ENCODE measurements at regions not wholly inside any gene's neighbourhood (a gene's known extent, or its start where the extent isn't known, plus 50 kb on each side); places are given as distances from the start of the nearest gene placed in this dataset.

- no peak for DNase-seq (ENCODE audit: low read depth)
- TF ChIP-seq CTCF (IDR thresholded peaks at IDR 0.05; ENCODE audit: low read depth, low read length, missing control alignments) = no peak
- no peak overlapping the region for H3K4me3 ChIP-seq (ENCODE audit: low read depth, low read length)
Measured at GRCh38 chr4:10960389-10960788, 275.8 kb upstream of the CLNK start.

- no peak for TF ChIP-seq CTCF (IDR thresholded peaks at IDR 0.05; ENCODE audit: low read depth, low read length, missing control alignments)
- no peak overlapping the region for H3K4me3 ChIP-seq (ENCODE audit: low read depth, low read length)
- DNase-seq (ENCODE audit: low read depth) = no peak
Measured at GRCh38 chr4:10959586-10959985, 275.0 kb upstream of the CLNK start.

- no peak for TF ChIP-seq CTCF (IDR thresholded peaks at IDR 0.05; ENCODE audit: low read depth, low read length, missing control alignments)
- H3K4me3 ChIP-seq (ENCODE audit: low read depth, low read length) = no peak overlapping the region
- DNase-seq (ENCODE audit: low read depth) = no peak
Measured at GRCh38 chr4:10958226-10958856, 273.8 kb upstream of the CLNK start.

GRCh38 chr4:10951306-10951705, 266.7 kb upstream of the CLNK start:
- no peak for DNase-seq (ENCODE audit: low read depth)
- TF ChIP-seq CTCF (IDR thresholded peaks at IDR 0.05; ENCODE audit: low read depth, low read length, missing control alignments) = no peak
- no peak overlapping the region for H3K4me3 ChIP-seq (ENCODE audit: low read depth, low read length)

GRCh38 chr4:10949039-10949733, 264.6 kb upstream of the CLNK start:
- DNase-seq (ENCODE audit: low read depth) = no peak
- no peak overlapping the region for H3K4me3 ChIP-seq (ENCODE audit: low read depth, low read length)
- TF ChIP-seq CTCF (IDR thresholded peaks at IDR 0.05; ENCODE audit: low read depth, low read length, missing control alignments) = no peak

GRCh38 chr4:10947898-10948297, 263.3 kb upstream of the CLNK start:
- no peak for DNase-seq (ENCODE audit: low read depth)
- no peak overlapping the region for H3K4me3 ChIP-seq (ENCODE audit: low read depth, low read length)
- TF ChIP-seq CTCF (IDR thresholded peaks at IDR 0.05; ENCODE audit: low read depth, low read length, missing control alignments) = no peak

GRCh38 chr4:10944321-10944720, 259.8 kb upstream of the CLNK start:
- no peak for DNase-seq (ENCODE audit: low read depth)
- H3K4me3 ChIP-seq (ENCODE audit: low read depth, low read length) = no peak overlapping the region
- no peak for TF ChIP-seq CTCF (IDR thresholded peaks at IDR 0.05; ENCODE audit: low read depth, low read length, missing control alignments)
